ENCODE measurements at regions not wholly inside any gene's neighbourhood (a gene's known extent, or its start where the extent isn't known, plus 50 kb on each side); places are given as distances from the start of the nearest gene placed in this dataset.

GRCh38 chr6:163820171-163820570 lies 405.7 kb downstream of the QKI start:
- TF ChIP-seq EZH2 (IDR thresholded peaks at IDR 0.05; ENCODE audit: insufficient read depth, poor library complexity, severe bottlenecking) (no peak), EZH2phosphoT487 (IDR thresholded peaks at IDR 0.05; ENCODE audit: insufficient read depth, low read depth) (no peak)
